Neural progenitor cell (in vitro differentiated cells): ENCODE measurements at regions not wholly inside any gene's neighbourhood (a gene's known extent, or its start where the extent isn't known, plus 50 kb on each side); places are given as distances from the start of the nearest gene placed in this dataset.

Source experiments
- DNase-seq: peaks from one replicate; pipeline ENCODE4 v3.0.0-alpha.2; 2016; ENCODE audit warnings: low spot score
- H2AFZ ChIP-seq: fragments of 200-600 bp; sonication (generic); replicated peaks from 2 replicates; pipeline ENCODE4 v1.6.1; 2016; ENCODE audit warnings: antibody characterized with exemption
- H3F3A ChIP-seq: fragments of 200-600 bp; sonication (generic); 2 replicates; pipeline ENCODE4 v1.6.1; 2016; ENCODE audit warnings: antibody characterized with exemption, low read depth
- H3K27ac ChIP-seq: fragments of 200-600 bp; sonication (generic); 2 replicates; pipeline ENCODE4 v1.5.1; 2016; ENCODE audit warnings: mild to moderate bottlenecking
- H3K27me3 ChIP-seq: fragments of 200-600 bp; sonication (generic); 2 replicates; pipeline ENCODE4 v1.6.1; 2016; ENCODE audit warnings: mild to moderate bottlenecking, moderate library complexity
- H3K36me3 ChIP-seq: fragments of 200-600 bp; sonication (generic); 2 replicates; pipeline ENCODE4 v1.5.1; 2016
- H3K4me1 ChIP-seq: fragments of 200-600 bp; sonication (generic); 2 replicates; pipeline ENCODE4 v1.6.1; 2016; ENCODE audit warnings: mixed run types
- H3K4me2 ChIP-seq: fragments of 200-600 bp; sonication (generic); 2 replicates; pipeline ENCODE4 v1.6.1; 2016
- H3K4me3 ChIP-seq: fragments of 200-600 bp; sonication (generic); 2 replicates; pipeline ENCODE4 v1.5.1; 2016
- H3K79me2 ChIP-seq: fragments of 200-600 bp; sonication (generic); 2 replicates; pipeline ENCODE4 v1.6.1; 2016; ENCODE audit warnings: low read depth
- H3K9ac ChIP-seq: fragments of 200-600 bp; sonication (generic); 2 replicates; pipeline ENCODE4 v1.6.1; 2016
- H3K9me3 ChIP-seq: fragments of 200-600 bp; sonication (generic); 2 replicates; pipeline ENCODE4 v1.5.1; 2016; ENCODE audit warnings: low read depth
- H4K20me1 ChIP-seq: fragments of 200-600 bp; sonication (generic); 2 replicates; pipeline ENCODE4 v1.6.1; 2016; ENCODE audit warnings: low read depth
- H3K27ac Mint-ChIP-seq: 3 replicates; pipeline ENCODE4 v1.8.0; 2021; ENCODE audit warnings: mixed read lengths
- H3K27me3 Mint-ChIP-seq: 2 replicates; pipeline ENCODE4 v1.8.0; 2022; ENCODE audit warnings: low read depth, mild to moderate bottlenecking, inconsistent platforms, moderate library complexity, mixed read lengths; ENCODE audit not compliant: insufficient read depth
- H3K36me3 Mint-ChIP-seq: 3 replicates; pipeline ENCODE4 v1.8.0; 2021; ENCODE audit warnings: mixed read lengths
- H3K4me1 Mint-ChIP-seq: 3 replicates; pipeline ENCODE4 v1.8.0; 2021; ENCODE audit warnings: mixed read lengths
- H3K4me3 Mint-ChIP-seq: 3 replicates; pipeline ENCODE4 v1.8.0; 2021; ENCODE audit warnings: mild to moderate bottlenecking, moderate library complexity, mixed read lengths
- H3K9me3 Mint-ChIP-seq: 3 replicates; pipeline ENCODE4 v1.8.0; 2020; ENCODE audit warnings: mixed read lengths
- CTCF ChIP-seq: fragments of 200-600 bp; sonication (generic); IDR thresholded peaks from 2 replicates; pipeline ENCODE4 v1.5.1; 2017; ENCODE audit warnings: antibody characterized with exemption, mild to moderate bottlenecking
- EZH2 ChIP-seq: fragments of 200-600 bp; sonication (generic); IDR thresholded peaks from 2 replicates; pipeline ENCODE4 v1.6.1; 2017; ENCODE audit warnings: antibody characterized with exemption, mild to moderate bottlenecking, moderate library complexity
- EZH2phosphoT487 ChIP-seq: fragments of 200-600 bp; sonication (generic); IDR thresholded peaks from 2 replicates; pipeline ENCODE4 v1.6.1; 2017; ENCODE audit warnings: antibody characterized with exemption

- Histone ChIP-seq H3K9me3 (no peaks in the 10 kb centered on the region), H3K4me1 (no peaks in the 10 kb centered on the region), H3K9ac (no peak overlapping the region), H3K27ac (no peak overlapping the region), H3K27me3 (no peaks in the 10 kb centered on the region), H2AFZ (no peak overlapping the region), H4K20me1 (no peaks in the 10 kb centered on the region), H3K36me3 (no peaks in the 10 kb centered on the region), H3K79me2 (no peaks in the 10 kb centered on the region), H3F3A (no peaks in the 10 kb centered on the region), H3K4me3 (no peak overlapping the region), H3K4me2 (no peak overlapping the region)
- Mint-ChIP-seq H3K9me3 (no peaks in the 10 kb centered on the region), H3K36me3 (no peaks in the 10 kb centered on the region), H3K27me3 (peaks cover 3% of the 10 kb centered on the region), H3K4me3 (no peak overlapping the region), H3K4me1 (peaks cover 3% of the 10 kb centered on the region), H3K27ac (no peak overlapping the region)
- no peak for TF ChIP-seq CTCF
- TF ChIP-seq EZH2, result no peak
- no peak for TF ChIP-seq EZH2phosphoT487
- no peak for DNase-seq
These were observed 118.2 kb upstream of the SLC5A12 start for GRCh38 chr11:26839911-26840698.

DNA sequence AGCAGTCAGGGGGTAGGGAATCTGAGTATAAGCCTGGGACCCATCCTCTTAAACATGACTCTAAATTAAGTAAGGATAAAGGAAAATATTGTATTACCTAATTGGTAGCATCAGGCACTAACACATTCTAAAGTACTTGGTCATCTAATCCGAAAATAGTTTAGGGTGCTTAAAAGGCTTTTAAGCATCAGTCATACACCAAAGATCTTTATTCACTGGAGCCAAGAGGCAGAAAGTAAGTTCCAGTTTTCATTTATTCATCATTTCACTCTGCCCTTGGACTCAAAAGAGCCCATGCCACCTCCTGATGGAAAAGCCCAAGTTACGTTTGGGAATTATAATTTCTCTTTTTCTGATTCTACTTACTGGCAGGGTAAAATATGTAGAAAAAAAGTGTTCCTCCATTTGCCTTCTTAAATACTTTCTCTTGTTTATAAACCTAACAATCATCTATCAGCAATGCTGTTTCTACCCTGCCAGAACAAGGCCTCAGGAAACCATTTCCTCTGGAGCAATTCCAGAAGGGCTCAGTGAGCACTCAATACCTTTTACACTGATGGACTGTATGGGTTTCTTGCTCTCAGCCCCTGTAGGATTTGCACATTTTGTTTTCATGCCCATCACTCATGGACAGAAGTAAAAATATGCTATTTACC, 120.1 kb upstream of the SLC5A12 start:
- no peak for DNase-seq
- Mint-ChIP-seq H3K36me3 (no peaks in the 10 kb centered on the region), H3K4me1 (no peaks in the 10 kb centered on the region), H3K27me3 (peaks cover 3% of the 10 kb centered on the region), H3K9me3 (no peaks in the 10 kb centered on the region), H3K27ac (no peak overlapping the region), H3K4me3 (no peak overlapping the region)
- no peaks in the 10 kb centered on the region for H3K36me3 ChIP-seq
- H3K27me3 ChIP-seq, result no peaks in the 10 kb centered on the region
- H3K4me1 ChIP-seq, result no peaks in the 10 kb centered on the region
- H3K4me2 ChIP-seq, result no peak overlapping the region
- no peak overlapping the region for H3K27ac ChIP-seq
- H3K4me3 ChIP-seq, result no peak overlapping the region
- H3K9me3 ChIP-seq, result no peaks in the 10 kb centered on the region
- H3K79me2 ChIP-seq, result no peaks in the 10 kb centered on the region
- H2AFZ ChIP-seq, result no peak overlapping the region
- no peaks in the 10 kb centered on the region for H4K20me1 ChIP-seq
- H3K9ac ChIP-seq, result no peak overlapping the region
- H3F3A ChIP-seq, result no peaks in the 10 kb centered on the region
- TF ChIP-seq EZH2 (no peak), CTCF (no peak), EZH2phosphoT487 (no peak)

DNA sequence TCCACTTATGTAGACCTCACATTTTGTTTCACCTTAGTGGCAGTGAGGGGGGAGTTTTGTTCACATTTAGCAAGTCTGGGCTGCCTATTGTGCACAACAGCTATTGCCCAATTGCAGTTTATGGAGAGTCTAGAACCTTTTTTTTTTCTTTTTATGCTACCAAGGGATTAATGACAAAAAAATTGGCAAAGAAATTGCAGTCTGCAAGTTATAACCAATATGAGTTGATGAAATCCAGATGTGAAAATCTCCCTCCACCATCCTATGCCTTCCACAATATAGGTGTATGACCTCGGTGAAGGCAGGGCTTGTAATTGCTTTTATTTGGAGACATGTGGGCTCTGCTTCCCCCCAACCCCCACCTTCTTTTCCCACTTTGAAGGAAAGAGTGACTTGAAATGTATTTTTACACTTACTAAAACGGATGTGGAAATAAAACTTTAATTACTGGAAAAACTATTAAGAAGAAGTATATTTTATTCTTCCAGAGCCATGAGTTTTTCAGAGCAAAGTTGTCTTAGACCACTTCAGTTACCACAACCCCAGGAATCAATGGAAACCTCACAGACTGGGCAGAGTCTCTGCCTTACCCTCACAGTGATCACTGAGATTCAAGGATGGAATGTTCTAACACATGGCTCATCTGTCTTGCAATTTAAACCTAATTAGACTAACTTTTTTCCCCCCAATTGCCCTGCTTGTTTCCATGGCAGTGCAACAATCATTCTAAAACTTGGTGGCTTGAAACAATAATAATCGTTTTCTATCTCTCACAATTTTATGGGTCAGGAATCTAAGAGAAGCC, 120.8 kb upstream of the SLC5A12 start:
- H3F3A ChIP-seq, result no peaks in the 10 kb centered on the region
- no peak overlapping the region for H3K27ac ChIP-seq
- Mint-ChIP-seq H3K4me3 (no peak overlapping the region), H3K9me3 (no peaks in the 10 kb centered on the region), H3K27me3 (peaks cover 3% of the 10 kb centered on the region), H3K27ac (no peak overlapping the region), H3K36me3 (no peaks in the 10 kb centered on the region), H3K4me1 (no peaks in the 10 kb centered on the region)
- H3K36me3 ChIP-seq, result no peaks in the 10 kb centered on the region
- no peaks in the 10 kb centered on the region for H4K20me1 ChIP-seq
- no peaks in the 10 kb centered on the region for H3K79me2 ChIP-seq
- no peak for DNase-seq
- H3K9me3 ChIP-seq, result no peaks in the 10 kb centered on the region
- H3K27me3 ChIP-seq, result no peaks in the 10 kb centered on the region
- H3K4me1 ChIP-seq, result no peaks in the 10 kb centered on the region
- H3K9ac ChIP-seq, result no peak overlapping the region
- no peak overlapping the region for H2AFZ ChIP-seq
- H3K4me2 ChIP-seq, result no peak overlapping the region
- H3K4me3 ChIP-seq, result no peak overlapping the region
- no peak for TF ChIP-seq CTCF
- no peak for TF ChIP-seq EZH2phosphoT487
- TF ChIP-seq EZH2, result no peak
